NCI-H1417 treated with DMSO at 0.1 percent for 48 hours (cell line): ENCODE measurements at regions not wholly inside any gene's neighbourhood (a gene's known extent, or its start where the extent isn't known, plus 50 kb on each side); places are given as distances from the start of the nearest gene placed in this dataset.
"Not testable (repeated sequence)": the region's sequence is repeated elsewhere in the genome, so short reads cannot be mapped to it uniquely, and the experiment has no call there.

Source experiments
- DNase-seq: peaks from one replicate; lab custom pipeline; 2025; lab: John Stamatoyannopoulos, UW

DNA sequence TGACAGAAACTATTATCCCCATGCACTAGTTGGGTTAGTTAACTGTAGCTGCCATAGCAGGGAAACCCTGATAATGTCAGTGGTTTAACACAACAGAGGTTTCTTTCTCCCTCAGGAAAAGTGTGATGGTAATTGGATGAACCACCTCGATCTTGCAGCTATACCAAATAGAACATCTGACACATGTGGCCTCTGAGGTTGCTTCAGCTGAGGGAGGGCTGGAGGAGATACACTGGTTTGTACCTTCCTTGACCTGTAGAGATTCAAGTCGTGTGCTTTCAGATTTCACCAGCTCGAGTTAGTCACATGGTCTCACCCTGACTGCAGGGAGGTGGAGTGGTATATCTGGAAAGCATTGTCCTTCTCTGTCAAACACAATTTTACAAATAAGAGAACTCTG is 147.2 kb upstream of the SFRP2 start:
- no peak for DNase-seq

DNA sequence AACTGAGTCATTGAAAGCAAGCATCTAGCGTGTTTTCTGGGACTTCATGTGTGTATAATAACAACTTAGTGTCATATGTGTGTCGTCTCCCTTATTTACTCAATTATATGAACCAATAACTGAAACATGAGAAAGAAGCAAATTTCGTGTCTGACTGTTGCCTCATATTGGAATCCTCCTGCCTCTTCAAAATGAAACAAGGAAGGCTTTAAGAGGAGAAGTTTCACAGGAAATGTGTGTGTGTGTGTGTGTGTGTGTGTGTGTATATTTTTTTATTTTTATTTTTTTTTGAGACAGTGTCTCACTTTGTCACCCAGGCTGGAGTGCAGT is 145.8 kb upstream of the SFRP2 start:
- no peak for DNase-seq

GRCh38 chr4:153933915-153934687 is 145.2 kb upstream of the SFRP2 start:
- DNase-seq, result no peak

GRCh38 chr4:153931804-153932203 is 142.9 kb upstream of the SFRP2 start:
- DNase-seq, result no peak

GRCh38 chr4:153929675-153930074 is 140.8 kb upstream of the SFRP2 start:
- DNase-seq, result no peak

DNA sequence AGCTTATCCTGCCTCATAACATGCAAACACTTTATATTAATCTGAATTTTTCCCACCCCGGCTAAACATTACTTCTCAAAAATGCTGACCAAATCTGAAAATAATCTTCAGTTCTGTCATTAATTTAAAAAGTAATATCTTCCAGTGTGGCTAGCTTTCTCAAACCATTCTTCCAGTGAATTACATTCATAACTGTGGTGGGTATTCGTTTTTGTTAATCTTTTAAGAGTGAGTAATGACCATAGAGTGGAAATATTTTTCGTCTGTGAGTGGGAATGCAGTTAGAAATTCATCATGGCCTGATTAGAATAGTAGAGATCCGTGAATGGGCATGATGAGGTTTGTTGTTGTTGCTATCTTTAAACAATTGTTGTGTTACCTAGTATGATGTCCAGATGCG is 138.6 kb upstream of the SFRP2 start:
- DNase-seq, result no peak

GRCh38 chr4:153922148-153922547 is 133.3 kb upstream of the SFRP2 start:
- DNase-seq, result no peak

DNA sequence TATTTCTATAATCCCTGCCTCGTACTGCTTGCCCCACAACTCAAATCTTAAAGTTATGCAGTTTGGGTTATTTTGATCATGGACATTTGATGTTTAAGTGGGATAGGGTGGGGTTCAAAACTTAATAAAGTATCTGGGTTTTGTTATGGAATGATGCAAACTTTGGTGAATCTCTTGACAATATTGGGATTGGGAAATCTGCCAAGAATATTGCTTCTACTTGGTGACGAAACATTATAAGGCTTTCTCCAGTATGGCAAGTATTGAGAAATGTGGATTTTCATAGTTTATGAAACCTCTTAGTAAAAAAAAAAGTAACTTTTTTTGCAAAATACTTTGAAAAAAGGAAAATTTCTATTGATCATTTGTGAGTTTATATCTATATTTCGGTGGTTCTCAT is 130.8 kb upstream of the SFRP2 start:
- DNase-seq, result no peak

DNA sequence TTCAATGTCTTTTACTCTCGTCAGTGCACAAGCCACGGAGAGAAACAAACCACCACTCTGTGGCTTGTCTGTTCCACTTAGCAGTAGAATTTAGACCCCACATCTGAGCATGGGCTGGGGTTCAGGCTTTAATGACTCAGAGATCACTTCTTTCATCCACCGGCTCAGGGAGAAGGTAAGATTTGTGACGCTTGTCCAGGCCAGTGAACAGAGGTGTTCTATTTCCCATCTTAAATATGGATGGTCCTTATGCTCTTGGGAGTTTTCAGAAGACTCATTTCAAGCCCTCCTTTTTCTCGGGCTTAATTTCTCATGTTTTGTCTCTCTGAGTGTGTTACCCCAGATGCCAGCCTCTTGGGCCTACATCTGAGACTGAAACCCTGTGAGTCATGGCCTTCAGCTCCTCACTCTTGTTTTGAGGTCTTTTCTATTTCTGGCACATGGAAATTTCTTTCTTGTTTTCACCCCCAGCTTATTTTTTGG is 127.4 kb upstream of the SFRP2 start:
- no peak for DNase-seq

- DNase-seq, result no peak
These were observed 123.4 kb upstream of the SFRP2 start for GRCh38 chr4:153912301-153912700.

- DNase-seq, result no peak
These were observed 120.8 kb upstream of the SFRP2 start for GRCh38 chr4:153909672-153910071.

DNA sequence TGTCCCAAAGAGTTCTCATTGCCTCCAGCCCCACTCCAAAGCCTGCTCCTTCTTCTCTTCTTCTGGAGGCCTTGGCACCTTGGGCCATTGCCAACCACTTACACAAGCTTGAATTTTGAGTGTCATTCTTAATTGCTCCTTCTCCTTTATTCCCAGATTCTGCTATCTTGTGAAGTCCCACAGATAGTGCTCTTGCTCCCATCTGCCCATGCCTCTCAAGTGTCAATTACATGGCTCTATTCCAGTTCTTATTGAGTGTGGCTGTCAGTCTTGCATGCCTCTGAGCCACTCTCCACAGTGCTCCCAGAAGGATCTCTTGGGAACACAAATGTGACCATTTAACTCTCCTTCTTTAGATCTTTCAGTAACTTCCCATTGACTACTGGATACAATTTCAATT is 117.3 kb upstream of the SFRP2 start:
- no peak for DNase-seq

DNA sequence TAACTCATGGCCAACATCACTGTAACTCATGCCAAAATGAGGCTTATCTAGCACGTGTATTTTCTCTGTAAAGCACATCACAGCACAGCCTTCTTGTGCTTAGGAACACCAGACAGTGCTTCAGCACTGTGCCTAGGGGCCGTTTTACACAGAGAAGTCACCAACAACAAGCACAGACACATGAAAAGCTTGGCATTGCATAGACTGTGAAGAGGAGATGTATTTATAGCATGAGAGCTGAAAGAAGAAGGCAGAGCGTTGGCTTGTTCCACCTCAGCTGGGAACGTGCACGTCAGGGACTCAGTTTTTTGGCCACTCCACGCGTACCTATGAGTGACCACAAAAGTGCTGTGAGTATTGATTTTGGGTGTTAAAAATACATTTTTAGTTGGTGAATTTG is 116.3 kb upstream of the SFRP2 start:
- no peak for DNase-seq

DNA sequence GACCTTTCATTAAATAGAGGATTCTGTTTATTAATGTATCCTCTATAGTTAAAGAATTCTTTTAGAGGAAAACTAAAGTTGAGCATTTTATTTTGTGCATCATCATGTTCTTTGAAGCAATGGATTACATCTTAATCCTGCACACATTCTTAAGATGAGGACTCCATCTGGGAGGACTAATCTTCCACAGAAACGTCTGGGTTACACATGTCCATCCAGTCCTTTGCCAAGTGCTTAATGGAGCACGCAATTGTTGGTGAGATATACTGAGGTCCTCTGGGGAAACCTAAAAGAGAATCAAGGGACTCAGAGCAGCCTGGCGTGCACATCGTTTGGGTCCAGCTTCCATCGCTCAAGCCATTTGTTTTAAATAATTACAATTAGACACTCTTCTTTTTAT is 115.1 kb upstream of the SFRP2 start:
- no peak for DNase-seq

DNA sequence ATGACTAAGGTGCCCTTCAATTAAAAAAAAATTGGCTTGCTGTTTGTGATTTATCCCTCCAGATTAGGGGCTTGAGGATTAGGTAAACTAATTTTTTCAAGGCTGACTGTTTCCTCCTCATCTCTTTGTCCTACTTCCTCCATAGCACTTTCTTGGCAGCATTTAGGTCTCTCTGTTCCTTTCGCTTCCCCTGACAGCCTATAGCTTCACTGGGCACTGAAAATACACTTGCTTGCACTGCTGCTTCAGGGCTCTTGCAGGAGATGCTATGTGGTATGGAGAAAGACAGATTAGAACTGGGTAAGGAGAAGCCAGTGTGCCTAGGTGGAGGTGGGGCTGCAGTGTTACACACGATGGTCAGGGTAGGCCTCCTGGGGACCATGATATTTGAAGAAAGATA is 112.3 kb upstream of the SFRP2 start:
- DNase-seq, result no peak

DNA sequence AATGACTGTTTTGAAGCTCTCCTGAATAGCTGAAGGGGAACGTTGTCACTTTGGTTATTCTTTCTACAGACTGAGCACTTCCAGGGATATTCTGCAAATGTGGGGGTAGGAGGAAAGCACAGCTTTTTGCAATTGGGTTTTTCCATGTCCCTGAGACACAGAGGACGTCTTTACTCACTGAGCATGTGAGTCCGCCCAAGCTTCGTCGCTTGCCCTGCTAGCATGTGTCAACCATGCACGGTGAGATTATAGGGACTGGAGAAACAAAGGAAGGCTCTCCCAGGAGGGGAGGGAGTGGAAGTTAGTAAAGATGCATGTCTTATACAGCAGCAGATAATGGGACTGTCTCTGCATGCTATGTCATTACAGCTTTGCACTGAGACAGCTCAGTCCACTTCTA is 111.5 kb upstream of the SFRP2 start:
- no peak for DNase-seq

DNA sequence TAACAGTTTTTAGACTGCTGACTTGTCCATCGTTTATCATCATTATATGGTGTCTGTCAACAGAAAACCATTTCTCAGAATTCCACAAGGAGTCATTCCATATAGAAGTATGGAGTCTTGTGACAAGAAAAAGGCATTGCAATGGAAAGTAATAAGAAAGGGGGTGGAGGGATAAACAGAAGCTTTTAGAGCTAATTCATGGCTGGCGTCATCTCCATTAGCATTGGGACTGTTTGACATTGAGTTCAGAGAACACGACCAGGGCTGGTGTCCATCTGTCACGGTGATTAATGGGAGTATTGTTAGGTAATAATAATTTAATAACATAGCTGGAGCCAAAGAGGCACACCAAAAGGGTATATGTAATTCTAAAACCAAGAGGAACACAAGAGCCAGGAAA is 101.9 kb upstream of the SFRP2 start:
- no peak for DNase-seq

- no peak for DNase-seq
These were observed 98.3 kb upstream of the SFRP2 start for GRCh38 chr4:153887217-153887616.

DNA sequence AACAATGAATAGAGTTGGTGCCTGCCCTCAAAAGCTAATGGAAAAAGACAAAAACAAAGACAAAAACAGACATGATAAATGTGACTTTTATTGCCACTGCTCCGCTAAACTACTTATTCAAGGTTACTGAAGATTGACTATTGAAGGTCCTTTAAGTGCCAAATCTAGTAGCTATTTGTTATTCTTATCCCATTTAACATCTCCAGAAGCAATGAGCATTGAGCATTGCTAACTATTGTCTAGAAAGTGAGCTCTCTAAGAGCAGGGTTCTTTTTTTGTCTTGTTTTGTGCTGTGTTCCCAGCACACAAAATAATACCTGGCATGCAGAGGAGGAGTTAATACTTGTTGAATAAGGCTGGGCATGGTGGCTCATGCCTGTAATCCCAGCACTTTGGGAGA is 95.4 kb upstream of the SFRP2 start:
- no peak for DNase-seq

DNA sequence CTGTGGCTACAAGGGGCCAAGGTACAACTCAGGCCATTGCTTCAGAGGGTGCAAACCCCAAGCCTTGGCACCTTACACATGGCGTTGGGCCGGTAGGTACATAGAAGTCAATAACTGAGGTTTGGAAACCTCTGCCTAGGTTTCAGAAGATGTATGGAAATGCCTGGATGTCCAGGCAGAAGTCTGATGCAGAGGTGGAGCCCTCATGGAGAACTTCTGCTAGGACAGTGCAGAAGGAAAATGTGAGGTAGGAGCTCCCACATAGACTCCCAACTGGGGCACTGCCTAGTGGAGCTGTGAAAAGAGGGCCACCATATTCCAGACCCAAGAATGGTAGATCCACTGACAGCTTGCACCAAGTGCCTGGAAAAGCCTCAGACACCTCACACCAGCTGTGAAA is 92.1 kb upstream of the SFRP2 start:
- DNase-seq, result no peak

DNA sequence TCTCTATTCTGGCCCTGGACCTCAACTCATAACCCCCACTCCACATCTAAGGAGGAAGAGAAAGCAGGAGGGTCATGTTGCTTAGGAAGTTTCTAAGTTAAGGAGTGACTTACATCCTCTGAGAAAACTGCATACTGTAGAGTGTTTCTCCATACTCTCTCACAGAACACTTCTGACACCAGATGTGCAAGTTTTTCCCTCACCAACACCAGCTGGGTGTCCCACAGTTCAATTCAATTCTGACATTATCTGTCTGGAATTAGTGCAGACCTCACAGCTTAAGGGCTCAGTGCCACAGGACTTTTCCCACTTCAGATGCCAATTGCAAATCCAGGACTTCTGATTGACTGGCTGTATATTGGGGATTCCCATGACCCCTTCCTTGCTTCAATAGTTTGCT is 89.0 kb upstream of the SFRP2 start:
- DNase-seq, result no peak

DNA sequence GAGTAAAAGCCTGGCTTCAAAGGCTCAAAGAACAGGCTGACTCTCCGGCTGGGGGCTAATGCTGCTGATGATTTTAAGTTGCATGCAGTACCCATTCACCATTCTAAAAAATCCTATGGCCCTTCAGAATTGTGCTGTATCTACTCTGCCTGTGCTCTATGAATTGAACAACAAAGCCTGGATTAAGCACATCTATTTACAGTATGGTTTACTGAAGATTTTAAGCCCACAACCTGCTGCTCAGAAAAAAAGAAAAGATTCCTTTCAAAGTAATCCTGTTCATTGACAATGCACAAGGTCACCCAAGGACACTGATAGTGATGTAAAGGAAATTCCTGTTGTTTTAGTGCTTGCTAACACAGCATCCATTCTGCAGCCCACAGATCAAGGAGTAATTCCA is 84.9 kb upstream of the SFRP2 start:
- no peak for DNase-seq

DNA sequence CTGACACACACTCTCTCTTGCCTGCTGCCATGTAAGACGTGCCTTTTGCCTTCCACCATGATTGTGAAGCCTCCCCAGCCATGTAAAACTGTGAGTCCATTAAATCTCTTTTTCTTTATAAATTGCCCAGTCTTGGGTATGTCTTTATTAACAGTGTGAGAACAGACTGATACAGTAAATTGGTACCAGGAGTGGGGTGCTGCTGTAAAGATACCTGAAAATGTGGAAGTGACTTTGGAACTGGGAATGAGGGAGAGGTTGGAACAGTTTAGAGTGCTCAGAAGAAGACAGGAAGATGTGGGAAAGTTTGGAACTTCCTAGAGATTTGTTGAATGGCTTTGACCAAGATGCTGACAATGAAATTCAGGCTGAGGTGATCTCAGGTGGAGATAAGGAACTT is 77.9 kb upstream of the SFRP2 start:
- DNase-seq, result not testable (repeated sequence)

DNA sequence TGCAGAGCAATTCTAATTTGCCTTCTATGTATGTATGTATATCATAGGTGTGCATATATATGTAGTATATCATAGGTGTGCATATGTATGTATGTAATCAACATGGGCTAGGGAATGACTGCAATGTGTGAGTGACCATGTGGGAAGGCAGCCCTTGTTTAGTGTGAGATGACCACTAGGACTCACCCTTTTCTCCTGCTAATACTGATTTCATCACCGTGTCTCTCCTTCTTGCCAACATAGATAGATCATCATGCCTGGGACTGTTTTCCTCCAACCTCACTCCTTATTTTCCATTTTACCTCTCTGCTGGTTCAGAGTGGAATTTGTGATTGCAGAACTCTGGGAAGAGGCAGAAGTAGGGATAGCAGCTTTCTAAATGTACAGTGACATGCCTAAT is 63.6 kb upstream of the SFRP2 start:
- DNase-seq, result no peak
